HFFc6 (cell line): ENCODE measurements at regions not wholly inside any gene's neighbourhood (a gene's known extent, or its start where the extent isn't known, plus 50 kb on each side); places are given as distances from the start of the nearest gene placed in this dataset.
"Not testable (repeated sequence)": the region's sequence is repeated elsewhere in the genome, so short reads cannot be mapped to it uniquely, and the experiment has no call there.

Experiments used
- DNase-seq: peaks from one replicate; pipeline ENCODE4 v3.0.0-alpha.2; 2018
- H3K27ac Mint-ChIP-seq: 2 replicates; pipeline ENCODE4 v1.8.0; 2020; ENCODE audit warnings: mild to moderate bottlenecking, mixed read lengths
- H3K27me3 Mint-ChIP-seq: 2 replicates; pipeline ENCODE4 v1.8.0; 2021; ENCODE audit warnings: mild to moderate bottlenecking, moderate library complexity, mixed read lengths; ENCODE audit not compliant: insufficient read depth
- H3K36me3 Mint-ChIP-seq: 2 replicates; pipeline ENCODE4 v1.8.0; 2021; ENCODE audit warnings: low read depth, mixed read lengths
- H3K4me1 Mint-ChIP-seq: 2 replicates; pipeline ENCODE4 v1.8.0; 2020; ENCODE audit warnings: low read depth, mixed read lengths
- H3K4me3 Mint-ChIP-seq: 2 replicates; pipeline ENCODE4 v1.8.0; 2020; ENCODE audit warnings: mild to moderate bottlenecking, moderate library complexity, mixed read lengths
- H3K9me3 Mint-ChIP-seq: 2 replicates; pipeline ENCODE4 v1.8.0; 2020; ENCODE audit warnings: mild to moderate bottlenecking, mixed read lengths
- CTCF ChIP-seq: fragments of 200-600 bp; sonication (generic); IDR thresholded peaks from 2 replicates; pipeline ENCODE4 v1.5.0; 2021; ENCODE audit warnings: antibody characterized with exemption, mild to moderate bottlenecking

- Mint-ChIP-seq H3K4me1 (no peaks in the 10 kb centered on the region), H3K9me3 (peaks cover 13% of the 10 kb centered on the region), H3K27me3 (no peaks in the 10 kb centered on the region; the same call in 1 of the 2 replicates), H3K4me3 (no peak overlapping the region), H3K36me3 (no peaks in the 10 kb centered on the region), H3K27ac (no peak overlapping the region)
- TF ChIP-seq CTCF: no peak
- no peak for DNase-seq
These were observed 161.2 kb upstream of the XIRP2 start for GRCh38 chr2:166727095-166727494.

GRCh38 chr2:166725927-166726924 is 162.1 kb upstream of the XIRP2 start:
- Mint-ChIP-seq H3K27ac (no peak overlapping the region), H3K9me3 (peaks cover 13% of the 10 kb centered on the region), H3K27me3 (no peaks in the 10 kb centered on the region; the same call in 1 of the 2 replicates), H3K4me3 (no peak overlapping the region), H3K4me1 (no peaks in the 10 kb centered on the region), H3K36me3 (no peaks in the 10 kb centered on the region)
- TF ChIP-seq CTCF: no peak
- no peak for DNase-seq

- H3K27ac Mint-ChIP-seq: no peak overlapping the region
These were observed 171.3 kb upstream of the XIRP2 start for GRCh38 chr2:166716968-166717367.

GRCh38 chr2:166700079-166700478 is 188.2 kb upstream of the XIRP2 start:
- Mint-ChIP-seq H3K27ac (no peak overlapping the region), H3K27me3 (no peaks in the 10 kb centered on the region), H3K9me3 (no peaks in the 10 kb centered on the region), H3K4me1 (no peaks in the 10 kb centered on the region), H3K36me3 (no peaks in the 10 kb centered on the region), H3K4me3 (no peak overlapping the region)
- no peak; the same call in 1 of the 2 replicates for TF ChIP-seq CTCF
- DNase-seq: no peak

More at GRCh38 chr2:166716968-166717367, 171.3 kb upstream of the XIRP2 start:
- Mint-ChIP-seq H3K9me3 (peaks cover 15% of the 10 kb centered on the region), H3K4me1 (no peaks in the 10 kb centered on the region), H3K27me3 (no peaks in the 10 kb centered on the region), H3K36me3 (no peaks in the 10 kb centered on the region; the same call in 1 of the 2 replicates), H3K4me3 (no peak overlapping the region)
- DNase-seq: no peak
- TF ChIP-seq CTCF: no peak

GRCh38 chr2:166695154-166695553 is 193.1 kb upstream of the XIRP2 start:
- H3K27me3 Mint-ChIP-seq: no peaks in the 10 kb centered on the region
- no peaks in the 10 kb centered on the region for H3K36me3 Mint-ChIP-seq
- DNase-seq: no peak
- no peak for TF ChIP-seq CTCF
- no peaks in the 10 kb centered on the region for H3K4me1 Mint-ChIP-seq
- no peak overlapping the region for H3K4me3 Mint-ChIP-seq
- no peak overlapping the region for H3K27ac Mint-ChIP-seq
- H3K9me3 Mint-ChIP-seq: no peaks in the 10 kb centered on the region

GRCh38 chr2:166686057-166686456 is 192.0 kb upstream of the SCN7A start:
- not testable (repeated sequence) for H3K9me3 Mint-ChIP-seq, H3K27ac Mint-ChIP-seq, H3K4me1 Mint-ChIP-seq, H3K4me3 Mint-ChIP-seq, H3K27me3 Mint-ChIP-seq, DNase-seq, H3K36me3 Mint-ChIP-seq
